Kidney capillary endothelial cell (primary cell): ENCODE measurements at regions not wholly inside any gene's neighbourhood (a gene's known extent, or its start where the extent isn't known, plus 50 kb on each side); places are given as distances from the start of the nearest gene placed in this dataset.
"Not testable (repeated sequence)": the region's sequence is repeated elsewhere in the genome, so short reads cannot be mapped to it uniquely, and the experiment has no call there.

Experiments
- DNase-seq: peaks from one replicate; pipeline ENCODE4 v3.0.0-alpha.2; 2018; ENCODE audit warnings: low spot score

- no peak for DNase-seq
Observed at GRCh38 chr12:131229426-131230339, 276.0 kb downstream of the ADGRD1 start.

DNA sequence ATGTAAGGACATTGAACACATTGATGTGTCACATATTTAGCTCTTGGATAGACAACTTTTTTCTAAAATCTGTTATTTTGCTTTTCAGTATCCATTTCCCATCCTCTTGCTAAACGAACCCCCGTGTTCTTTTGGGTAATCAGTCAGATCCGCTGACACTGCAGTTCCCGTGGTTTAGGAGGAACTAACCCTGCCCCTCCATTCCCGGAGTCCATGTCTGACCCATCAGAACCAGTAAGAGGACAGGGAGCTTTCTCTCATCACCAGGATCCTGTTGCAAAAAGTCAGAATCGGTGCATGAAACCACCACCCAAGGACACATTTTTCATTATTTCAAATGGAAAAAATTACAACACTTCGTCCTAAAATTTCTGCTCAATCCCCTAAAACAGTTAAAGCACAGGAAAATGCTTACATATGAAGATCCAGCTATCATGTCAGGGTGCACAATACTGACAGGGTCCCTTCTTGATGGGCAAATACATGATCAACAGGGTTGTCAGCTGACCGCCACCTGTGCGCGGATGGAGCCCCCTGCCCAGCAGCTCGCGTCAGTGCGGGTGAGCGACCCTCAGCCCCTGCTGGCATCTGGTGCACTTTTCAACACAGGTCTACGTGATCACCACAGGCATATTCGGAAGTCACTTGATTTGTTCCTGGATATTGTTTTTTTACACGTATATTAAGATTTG is 276.8 kb downstream of the ADGRD1 start:
- no peak for DNase-seq

GRCh38 chr12:131231032-131231980 is 277.6 kb downstream of the ADGRD1 start:
- no peak for DNase-seq

DNA sequence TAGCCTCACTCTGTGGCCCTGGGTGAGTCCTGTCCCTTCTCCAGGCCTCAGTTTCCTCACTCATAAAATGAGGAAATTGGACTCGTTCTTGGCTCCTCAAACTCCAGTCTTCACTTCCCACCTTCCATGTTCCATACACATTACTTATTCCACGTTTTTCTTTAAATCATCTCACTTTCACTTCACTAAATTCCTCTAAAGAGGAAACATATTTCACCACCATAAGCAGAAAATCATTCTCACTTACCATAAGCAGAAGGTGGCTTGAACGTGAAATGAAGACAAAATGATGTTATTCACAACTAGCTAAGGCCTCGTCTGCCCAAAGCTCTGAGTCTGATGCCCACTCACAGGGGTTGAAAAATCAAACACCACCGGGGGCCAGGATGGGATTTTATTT is 278.3 kb downstream of the ADGRD1 start:
- DNase-seq, result no peak

- DNase-seq, result not testable (repeated sequence)
Observed at GRCh38 chr12:131232872-131233271, 279.2 kb downstream of the ADGRD1 start.

- DNase-seq, result not testable (repeated sequence)
Observed at GRCh38 chr12:131233850-131234789, 280.4 kb downstream of the ADGRD1 start.

GRCh38 chr12:131234841-131235271 is 281.1 kb downstream of the ADGRD1 start:
- DNase-seq, result not testable (repeated sequence)

GRCh38 chr12:131235871-131236271 is 282.2 kb downstream of the ADGRD1 start:
- DNase-seq, result no peak

GRCh38 chr12:131239384-131240094 is 285.8 kb downstream of the ADGRD1 start:
- no peak for DNase-seq

DNA sequence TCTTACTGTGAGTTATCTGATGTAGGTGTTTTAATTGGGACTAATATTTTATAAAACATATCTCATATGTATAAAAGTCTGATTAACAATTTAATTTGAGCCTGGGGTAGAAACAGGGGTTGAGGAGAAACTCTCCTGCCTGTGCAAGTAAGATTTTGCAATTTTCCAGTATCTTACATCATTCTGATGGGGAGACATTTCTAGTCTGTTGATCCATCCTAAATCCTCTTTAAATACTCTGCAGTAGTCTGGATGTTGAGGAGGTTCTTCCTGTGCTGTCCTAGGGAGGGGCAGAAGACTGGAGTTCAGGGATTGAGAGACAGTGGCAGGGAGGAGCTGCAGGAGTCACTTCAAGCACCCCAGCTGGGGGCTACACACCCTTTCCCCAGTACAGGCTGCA is 287.8 kb downstream of the ADGRD1 start:
- no peak for DNase-seq

- DNase-seq, result no peak
Observed at GRCh38 chr12:131242741-131243496, 289.2 kb downstream of the ADGRD1 start.

DNA sequence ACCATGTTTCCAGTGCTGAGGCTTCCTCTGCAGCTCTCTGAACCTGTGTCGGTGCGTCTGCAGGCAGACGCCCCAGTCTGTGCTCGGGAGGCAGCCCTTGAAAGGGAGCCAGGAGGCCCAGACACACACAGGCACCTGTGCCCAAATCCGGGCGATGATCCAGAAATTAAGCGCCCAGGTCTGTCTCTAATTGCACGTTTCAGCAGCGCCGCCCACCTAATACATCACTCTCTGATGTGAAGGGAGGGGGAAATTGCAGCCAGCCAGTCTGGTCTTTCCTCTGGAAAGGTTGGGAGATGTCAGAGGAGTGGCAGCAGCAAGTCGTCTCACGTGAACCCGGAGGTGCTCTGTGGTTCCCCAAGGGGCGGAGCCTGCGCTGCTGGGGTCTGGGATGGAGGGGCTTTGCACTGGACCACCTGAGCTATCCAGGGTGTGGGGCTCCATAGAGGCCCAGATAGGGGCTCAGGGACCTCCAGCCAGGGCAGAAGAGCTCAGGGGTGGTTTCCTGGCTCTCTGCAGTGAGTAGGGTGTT is 290.5 kb downstream of the ADGRD1 start:
- DNase-seq, result not testable (repeated sequence)

GRCh38 chr12:131245161-131245560 is 291.5 kb downstream of the ADGRD1 start:
- not testable (repeated sequence) for DNase-seq

GRCh38 chr12:131245564-131246355 is 292.1 kb downstream of the ADGRD1 start:
- DNase-seq, result no peak

DNA sequence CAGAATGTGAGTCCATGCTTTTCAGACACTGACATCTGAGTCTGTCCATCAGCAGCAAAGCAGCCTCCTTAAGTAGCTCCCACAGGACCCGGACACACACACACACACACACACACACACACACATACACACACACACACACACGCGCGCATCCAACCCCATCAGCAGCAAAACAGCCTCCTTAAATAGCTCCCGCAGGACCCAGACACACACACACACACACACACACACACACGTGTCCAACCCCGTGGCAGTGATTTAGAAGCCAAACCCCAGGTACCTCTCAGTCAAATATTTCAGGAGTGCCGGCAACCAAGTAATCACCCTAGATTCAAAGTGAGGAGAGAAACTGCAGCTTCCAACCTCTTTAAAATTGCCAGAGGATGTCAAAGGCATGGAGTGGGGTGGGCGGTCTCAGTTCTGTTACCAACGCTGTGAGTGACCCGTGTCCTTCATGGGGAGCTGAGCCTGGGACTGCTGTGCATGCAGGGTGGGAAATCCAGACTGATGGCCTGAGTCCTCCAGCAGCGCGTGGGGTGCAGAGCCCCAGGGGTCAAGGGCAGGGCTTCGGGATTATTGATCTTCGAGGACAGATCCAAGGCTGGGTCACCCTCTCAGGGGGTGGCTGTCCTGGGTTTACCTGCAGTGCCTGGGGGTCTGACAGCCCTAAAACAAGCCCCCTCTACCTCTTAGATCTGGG is 293.5 kb downstream of the ADGRD1 start:
- not testable (repeated sequence) for DNase-seq

DNA sequence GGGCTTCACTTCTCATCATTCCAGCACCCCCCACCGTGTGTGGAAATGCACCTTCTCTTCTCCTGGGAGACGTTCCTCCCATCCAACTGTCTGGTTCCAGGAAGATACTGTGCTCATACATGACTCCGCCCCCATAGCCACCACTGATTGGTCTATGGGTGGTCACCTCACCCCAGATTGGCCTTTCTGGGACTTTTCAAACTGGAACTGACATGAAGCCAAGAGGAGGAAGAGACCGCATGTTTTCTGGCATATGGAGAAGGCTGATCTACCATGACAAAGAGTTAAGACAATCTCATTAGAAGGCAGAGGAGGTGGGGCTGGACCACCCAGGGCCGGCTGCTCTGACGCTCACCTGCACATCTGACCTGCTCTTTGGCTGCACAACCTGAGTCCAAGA is 294.2 kb downstream of the ADGRD1 start:
- DNase-seq, result not testable (repeated sequence)

DNA sequence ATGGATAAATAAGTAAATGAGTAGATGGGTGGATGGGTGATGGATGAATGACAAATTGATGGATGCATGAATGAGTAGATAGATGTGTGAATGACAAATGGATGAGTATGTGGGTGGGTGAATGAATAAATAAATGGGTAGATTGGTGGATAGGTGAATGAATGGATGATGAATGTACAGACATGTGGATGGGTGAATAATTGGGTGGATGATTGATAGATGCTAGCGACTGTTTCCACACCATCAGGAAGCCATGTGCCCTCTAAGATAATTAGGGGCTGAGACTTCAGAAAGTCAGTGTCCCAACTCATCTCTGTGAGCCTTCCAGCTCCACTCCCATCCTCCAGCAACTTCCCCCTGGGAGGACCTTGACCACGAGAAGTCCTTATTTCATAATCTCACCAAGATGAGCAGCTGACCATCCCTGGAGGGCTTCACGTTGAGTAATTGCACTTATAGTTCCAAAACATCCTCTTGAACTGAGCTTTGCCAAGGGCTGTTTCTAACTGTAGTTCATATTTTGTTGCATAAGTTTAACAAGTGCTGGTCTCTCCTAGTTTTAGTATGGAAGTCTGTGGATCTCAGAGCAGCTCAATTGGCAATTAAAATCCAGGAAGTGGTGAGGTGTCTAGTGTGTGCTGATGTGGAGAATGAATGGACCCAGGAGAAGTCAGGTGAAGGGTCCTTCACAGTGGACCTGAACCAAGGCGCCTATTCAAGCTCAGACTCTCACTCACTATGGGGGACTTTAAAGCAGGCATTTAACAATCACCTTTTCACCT is 295.7 kb downstream of the ADGRD1 start:
- no peak for DNase-seq
